ENCODE measurements at regions not wholly inside any gene's neighbourhood (a gene's known extent, or its start where the extent isn't known, plus 50 kb on each side); places are given as distances from the start of the nearest gene placed in this dataset.

DNA sequence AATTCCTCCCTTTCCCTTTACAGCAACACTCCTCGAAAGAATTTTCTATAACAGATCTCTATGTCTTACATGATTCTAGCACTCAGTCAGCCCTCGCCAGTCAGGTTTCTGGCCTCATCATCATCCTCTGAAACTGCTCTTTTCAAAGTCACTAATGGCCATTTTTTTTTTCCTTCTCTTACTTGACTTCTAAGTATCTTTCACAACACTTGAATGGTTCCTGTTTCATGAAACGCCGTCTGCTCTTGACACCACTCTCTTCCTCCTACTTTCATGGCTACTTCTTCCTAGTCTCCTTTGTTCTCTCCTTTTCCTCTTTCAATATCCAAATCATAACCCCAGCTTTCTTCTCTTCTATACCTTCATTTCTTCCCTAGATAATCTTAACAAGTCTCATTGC is 100.5 kb upstream of the NRP1 start:
- no peaks in the 10 kb centered on the region for H3K36me3 ChIP-seq (ENCODE audit: control insufficient read depth in 2 of 4, insufficient read depth in 4 of 4, low read length in 3 of 4)
- no peak overlapping the region for H3K27ac ChIP-seq (ENCODE audit: low read depth, low read length)
- no peaks in the 10 kb centered on the region for H4K20me1 ChIP-seq (replicated peaks in 1 of 2; ENCODE audit: control insufficient read depth in 1 of 2, insufficient read depth in 2 of 2, low read length in 2 of 2)
- no peak overlapping the region for H4K8ac ChIP-seq (ENCODE audit: extremely low read depth, insufficient read depth, low read length)
- no peak overlapping the region for H3K23ac ChIP-seq (ENCODE audit: insufficient read length)
- no peaks in the 10 kb centered on the region for H3K27me3 ChIP-seq (replicated peaks in 1 of 4; ENCODE audit: control insufficient read depth in 3 of 4, extremely low read depth in 1 of 4, insufficient read depth in 3 of 4, low read length in 3 of 4)
- FAIRE-seq = no peak
- DNase-seq (ENCODE audit: low read depth in 1 of 2, low spot score in 2 of 2) = no peak
- H3K4ac ChIP-seq (replicated peaks; ENCODE audit: insufficient read length, low read depth, low read length) = no peak overlapping the region
- ChIA-PET CTCF (ENCODE audit: partially characterized antibody) (no interaction called here), POLR2A (ENCODE audit: partially characterized antibody) (no interaction called here)
- H2BK5ac ChIP-seq (ENCODE audit: low read depth, low read length) = no peak overlapping the region
- H2BK20ac ChIP-seq (ENCODE audit: low read length) = no peak overlapping the region
- H3K14ac ChIP-seq (ENCODE audit: insufficient read length) = no peak overlapping the region
- H3K79me1 ChIP-seq (ENCODE audit: low read depth, low read length) = no peaks in the 10 kb centered on the region
- 97% methylated on average over 4 of the region's 4 CpGs; no CpG with 5 or more reads in 1 of the 2 experiments for WGBS, 2 experiments (ENCODE audit: extremely low coverage in 1 of 2, insufficient coverage in 1 of 2, insufficient read length in 1 of 2, insufficient replicate concordance in 2 of 2, low coverage in 1 of 2, low lambda C conversion rate in 2 of 2, missing lambda C conversion rate in 1 of 2)
- no peak overlapping the region for H3K18ac ChIP-seq (ENCODE audit: extremely low read depth, low read length)
- no peak overlapping the region for H3K4me3 ChIP-seq (ENCODE audit: extremely low read depth in 1 of 4, insufficient read depth in 2 of 4, low read depth in 3 of 4, low read length in 4 of 4)
- peaks cover 1% of the 10 kb centered on the region; the same call in 1 of the 2 replicates for H3K23me2 ChIP-seq (ENCODE audit: low read depth, low read length)
- no peak overlapping the region for H2BK15ac ChIP-seq (ENCODE audit: low read length)
- H4K91ac ChIP-seq (replicated peaks; ENCODE audit: insufficient read length, low read length) = no peak overlapping the region
- no peak for TF ChIP-seq ATF3 (IDR thresholded peaks at IDR 0.05; ENCODE audit: insufficient read depth, low read depth, low read length)
- TF ChIP-seq SP1 (IDR thresholded peaks at IDR 0.05; ENCODE audit: low read depth, low read length) = no peak
- no peak for TF ChIP-seq CHD2 (IDR thresholded peaks at IDR 0.05; ENCODE audit: low read length)
- TF ChIP-seq GTF2F1 (IDR thresholded peaks at IDR 0.05; ENCODE audit: borderline replicate concordance, low read depth, low read length) = no peak
- no peak for TF ChIP-seq POU5F1 (IDR thresholded peaks at IDR 0.05; ENCODE audit: low read depth, low read length)
- no peak for TF ChIP-seq TCF12 (IDR thresholded peaks at IDR 0.05; ENCODE audit: low read depth, low read length)
- no peak for TF ChIP-seq NRF1 (IDR thresholded peaks at IDR 0.05; ENCODE audit: low read depth, low read length)
- no peak overlapping the region for H3K56ac ChIP-seq (replicated peaks; ENCODE audit: insufficient read length, low read depth, low read length)
- H2AK5ac ChIP-seq (ENCODE audit: low read depth, low read length) = no peak overlapping the region
- H2BK120ac ChIP-seq (replicated peaks; ENCODE audit: low read depth, low read length) = no peak overlapping the region
- no peaks in the 10 kb centered on the region for H3K4me1 ChIP-seq (replicated peaks in 1 of 4; ENCODE audit: control insufficient read depth in 3 of 4, insufficient read depth in 4 of 4, low read length in 3 of 4)
- no peaks in the 10 kb centered on the region for H3K79me2 ChIP-seq (ENCODE audit: control insufficient read depth in 1 of 2, insufficient read depth in 2 of 2, low read length in 2 of 2)
- H2AFZ ChIP-seq (ENCODE audit: low read length) = no peak overlapping the region
- no peak overlapping the region for H3K9ac ChIP-seq (replicated peaks in 1 of 4; ENCODE audit: extremely low read depth in 1 of 4, low read depth in 3 of 4, low read length in 3 of 4)
- H3K9me3 ChIP-seq (ENCODE audit: insufficient read depth in 2 of 2, low read depth in 1 of 2, low read length in 1 of 2) = no peaks in the 10 kb centered on the region
- no peak overlapping the region for H3K4me2 ChIP-seq (ENCODE audit: insufficient read depth in 1 of 2, low read depth in 2 of 2, low read length in 2 of 2)
- no peak overlapping the region for H4K5ac ChIP-seq (ENCODE audit: insufficient read length, low read depth, low read length)
- H2BK12ac ChIP-seq (ENCODE audit: low read depth, low read length) = no peak overlapping the region

Measured in H1 (cell line).